ENCODE measurements at regions not wholly inside any gene's neighbourhood (a gene's known extent, or its start where the extent isn't known, plus 50 kb on each side); places are given as distances from the start of the nearest gene placed in this dataset.

DNA sequence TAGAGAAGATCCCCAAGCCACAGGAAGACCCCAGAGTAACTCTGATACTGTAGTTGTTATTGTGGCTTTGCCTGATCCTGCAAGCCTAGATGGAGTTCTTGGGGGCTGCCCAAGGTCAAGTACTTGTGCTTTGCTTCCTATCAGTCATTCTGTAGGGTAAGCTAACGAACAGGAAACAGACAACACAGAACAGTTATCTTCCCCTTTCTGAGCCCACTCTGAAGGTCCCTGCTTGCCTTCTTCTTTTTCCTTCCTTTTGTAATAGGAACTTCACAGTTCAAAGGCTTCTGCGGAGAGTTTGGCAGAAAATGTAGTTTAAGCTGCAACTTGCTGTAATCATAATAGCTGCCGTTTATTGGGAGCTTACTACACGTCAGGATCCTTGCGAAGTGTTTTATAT, 494.1 kb upstream of the ERCC4 start:
- no peak overlapping the region for H3K9ac ChIP-seq
- no peaks in the 10 kb centered on the region for H3K27me3 ChIP-seq (ENCODE audit: control insufficient read depth, insufficient read depth, low read length)
- no peak overlapping the region for H2AFZ ChIP-seq
- no peak overlapping the region for H3K4me2 ChIP-seq (ENCODE audit: low read length)
- H3K36me3 ChIP-seq (ENCODE audit: control insufficient read depth, insufficient read depth, low read length): no peaks in the 10 kb centered on the region
- no peak overlapping the region for H3K4me3 ChIP-seq (ENCODE audit: low read depth, low read length)
- no peaks in the 10 kb centered on the region for H3K9me3 ChIP-seq (ENCODE audit: control insufficient read depth, low read length)
- no peaks in the 10 kb centered on the region for H3K79me2 ChIP-seq
- H3K27ac ChIP-seq: no peak overlapping the region
- peaks cover 7% of the 10 kb centered on the region for H3K4me1 ChIP-seq
- TF ChIP-seq, protein P1, sequence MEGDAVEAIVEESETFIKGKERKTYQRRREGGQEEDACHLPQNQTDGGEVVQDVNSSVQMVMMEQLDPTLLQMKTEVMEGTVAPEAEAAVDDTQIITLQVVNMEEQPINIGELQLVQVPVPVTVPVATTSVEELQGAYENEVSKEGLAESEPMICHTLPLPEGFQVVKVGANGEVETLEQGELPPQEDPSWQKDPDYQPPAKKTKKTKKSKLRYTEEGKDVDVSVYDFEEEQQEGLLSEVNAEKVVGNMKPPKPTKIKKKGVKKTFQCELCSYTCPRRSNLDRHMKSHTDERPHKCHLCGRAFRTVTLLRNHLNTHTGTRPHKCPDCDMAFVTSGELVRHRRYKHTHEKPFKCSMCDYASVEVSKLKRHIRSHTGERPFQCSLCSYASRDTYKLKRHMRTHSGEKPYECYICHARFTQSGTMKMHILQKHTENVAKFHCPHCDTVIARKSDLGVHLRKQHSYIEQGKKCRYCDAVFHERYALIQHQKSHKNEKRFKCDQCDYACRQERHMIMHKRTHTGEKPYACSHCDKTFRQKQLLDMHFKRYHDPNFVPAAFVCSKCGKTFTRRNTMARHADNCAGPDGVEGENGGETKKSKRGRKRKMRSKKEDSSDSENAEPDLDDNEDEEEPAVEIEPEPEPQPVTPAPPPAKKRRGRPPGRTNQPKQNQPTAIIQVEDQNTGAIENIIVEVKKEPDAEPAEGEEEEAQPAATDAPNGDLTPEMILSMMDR (IDR thresholded peaks at IDR 0.05): no peak

DNA sequence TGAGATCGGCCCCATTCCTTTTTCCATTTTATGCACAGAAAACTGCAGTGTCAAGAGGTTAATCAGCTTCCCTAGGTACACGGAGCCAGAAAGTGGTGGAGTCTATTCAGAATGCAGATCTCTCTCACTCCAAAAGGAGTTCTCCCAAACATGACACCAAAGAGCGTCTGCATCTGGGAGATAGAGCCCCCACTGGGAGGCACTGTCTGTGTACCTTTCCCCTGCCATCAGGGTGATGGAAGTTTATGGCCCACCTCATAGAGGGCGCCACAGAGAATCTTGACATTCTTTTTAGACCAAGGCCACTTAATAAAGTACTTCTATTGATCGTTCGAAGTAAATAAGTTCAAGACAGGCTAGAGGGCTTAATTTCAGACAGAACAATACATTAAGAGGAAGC, 493.7 kb upstream of the ERCC4 start:
- H3K9ac ChIP-seq: no peak overlapping the region
- TF ChIP-seq, protein P1 (IDR thresholded peaks at IDR 0.05): no peak
- H3K4me2 ChIP-seq (ENCODE audit: low read length): no peak overlapping the region
- no peaks in the 10 kb centered on the region for H3K79me2 ChIP-seq
- no peaks in the 10 kb centered on the region for H3K36me3 ChIP-seq (ENCODE audit: control insufficient read depth, insufficient read depth, low read length)
- H2AFZ ChIP-seq: no peak overlapping the region
- no peaks in the 10 kb centered on the region for H3K9me3 ChIP-seq (ENCODE audit: control insufficient read depth, low read length)
- H3K4me1 ChIP-seq: peaks cover 7% of the 10 kb centered on the region
- no peaks in the 10 kb centered on the region for H3K27me3 ChIP-seq (ENCODE audit: control insufficient read depth, insufficient read depth, low read length)
- H3K4me3 ChIP-seq (ENCODE audit: low read depth, low read length): no peak overlapping the region
- no peak overlapping the region for H3K27ac ChIP-seq

DNA sequence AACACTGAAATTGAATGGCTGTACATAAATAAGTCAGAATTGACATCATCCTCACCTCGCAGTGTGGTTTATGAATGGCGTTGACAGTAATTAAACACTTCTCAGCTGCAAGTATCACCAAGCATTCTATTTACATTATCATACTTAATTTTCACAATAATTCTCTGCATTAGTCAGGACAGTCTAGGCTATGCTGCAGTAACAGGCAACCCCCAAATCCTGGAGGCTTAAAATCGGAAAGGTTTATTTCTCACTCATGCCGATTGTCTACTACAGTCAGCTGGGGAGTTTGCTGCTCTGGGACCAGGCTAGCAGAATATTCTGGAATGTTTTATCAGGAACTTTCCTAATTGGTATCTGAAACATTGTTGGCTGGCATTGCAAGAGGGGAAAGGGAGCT, 493.2 kb upstream of the ERCC4 start:
- H3K4me1 ChIP-seq: peaks cover 7% of the 10 kb centered on the region
- no peaks in the 10 kb centered on the region for H3K36me3 ChIP-seq (ENCODE audit: control insufficient read depth, insufficient read depth, low read length)
- no peaks in the 10 kb centered on the region for H3K27me3 ChIP-seq (ENCODE audit: control insufficient read depth, insufficient read depth, low read length)
- H3K9ac ChIP-seq: no peak overlapping the region
- H3K79me2 ChIP-seq: no peaks in the 10 kb centered on the region
- H3K4me3 ChIP-seq (ENCODE audit: low read depth, low read length): no peak overlapping the region
- no peak overlapping the region for H3K4me2 ChIP-seq (ENCODE audit: low read length)
- no peak overlapping the region for H2AFZ ChIP-seq
- TF ChIP-seq, protein P1 (IDR thresholded peaks at IDR 0.05): no peak
- no peak overlapping the region for H3K27ac ChIP-seq
- H3K9me3 ChIP-seq (ENCODE audit: control insufficient read depth, low read length): no peaks in the 10 kb centered on the region

DNA sequence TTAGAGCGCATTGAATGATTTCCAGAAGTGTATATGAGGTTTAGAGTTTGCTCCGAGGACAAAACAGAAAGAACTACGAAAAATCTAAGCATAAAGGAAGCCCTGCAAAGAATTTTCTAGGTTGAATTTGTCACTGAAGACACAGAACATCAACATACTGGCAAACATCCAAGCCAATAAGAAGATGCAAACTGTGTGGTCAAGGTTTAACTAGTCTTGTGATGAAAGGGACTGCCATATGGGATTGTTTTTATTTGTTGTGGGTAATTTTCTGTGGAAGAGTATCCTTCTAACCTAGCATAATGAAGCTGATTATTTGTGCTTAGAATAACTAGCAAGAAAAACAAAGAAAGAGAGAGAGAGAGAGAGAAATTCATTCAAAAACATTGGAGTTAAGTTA, 492.0 kb upstream of the ERCC4 start:
- TF ChIP-seq, protein P1 (IDR thresholded peaks at IDR 0.05): no peak
- Histone ChIP-seq H3K9ac (no peak overlapping the region), H3K36me3 (ENCODE audit: control insufficient read depth, insufficient read depth, low read length) (no peaks in the 10 kb centered on the region), H3K4me3 (ENCODE audit: low read depth, low read length) (no peak overlapping the region), H3K4me2 (ENCODE audit: low read length) (no peak overlapping the region), H3K27me3 (ENCODE audit: control insufficient read depth, insufficient read depth, low read length) (no peaks in the 10 kb centered on the region), H3K4me1 (peaks cover 7% of the 10 kb centered on the region), H3K27ac (no peak overlapping the region), H3K9me3 (ENCODE audit: control insufficient read depth, low read length) (no peaks in the 10 kb centered on the region), H3K79me2 (no peaks in the 10 kb centered on the region), H2AFZ (no peak overlapping the region)

DNA sequence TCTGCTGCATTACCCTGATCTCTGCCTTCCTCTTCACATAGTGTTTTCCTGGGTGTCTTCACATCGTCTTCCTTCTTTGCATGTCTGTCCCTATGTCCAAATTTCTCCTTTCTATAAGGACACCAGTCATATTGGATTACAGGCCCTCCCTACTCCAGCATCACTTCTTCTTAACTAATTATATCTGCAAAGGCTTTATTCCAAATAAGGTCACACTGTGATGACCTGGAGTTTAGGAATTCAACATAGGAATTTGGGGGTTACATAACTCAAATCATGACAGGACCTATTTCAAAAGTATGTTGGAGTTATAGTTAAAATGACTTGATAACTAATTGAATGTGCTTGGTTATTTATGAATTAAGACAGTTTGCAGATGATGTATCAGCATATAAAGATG, 490.5 kb upstream of the ERCC4 start:
- Histone ChIP-seq H3K4me3 (ENCODE audit: low read depth, low read length) (no peak overlapping the region), H3K27me3 (ENCODE audit: control insufficient read depth, insufficient read depth, low read length) (no peaks in the 10 kb centered on the region), H3K4me2 (ENCODE audit: low read length) (no peak overlapping the region), H3K9me3 (ENCODE audit: control insufficient read depth, low read length) (no peaks in the 10 kb centered on the region), H3K4me1 (peaks cover 7% of the 10 kb centered on the region), H3K79me2 (no peaks in the 10 kb centered on the region), H3K9ac (no peak overlapping the region), H3K27ac (no peak overlapping the region), H2AFZ (no peak overlapping the region), H3K36me3 (ENCODE audit: control insufficient read depth, insufficient read depth, low read length) (no peaks in the 10 kb centered on the region)
- TF ChIP-seq, protein P1 (IDR thresholded peaks at IDR 0.05): no peak
